Breast epithelium (tissue), 3 donors: ENCODE measurements at regions not wholly inside any gene's neighbourhood (a gene's known extent, or its start where the extent isn't known, plus 50 kb on each side); places are given as distances from the start of the nearest gene placed in this dataset.

ENCODE experiments used
- CTCF ChIP-seq, 3 donors: fragments of 450-650 bp; IDR thresholded peaks; one replicate each; pipeline ENCODE4 v1.5.1; 2016 to 2017; ENCODE audit warnings: antibody characterized with exemption in 3 of 3, mild to moderate bottlenecking in 3 of 3, moderate library complexity in 3 of 3
- POLR2AphosphoS5 ChIP-seq, 3 donors: sonication (generic); formaldehyde crosslinking; IDR thresholded peaks; one replicate each; pipeline ENCODE4 v1.6.1; 2017; ENCODE audit warnings: antibody characterized with exemption in 3 of 3

GRCh38 chr14:66312451-66312850 lies 173.7 kb upstream of the CCDC196 start:
- no peak for TF ChIP-seq CTCF (IDR thresholded peaks at IDR 0.05)
- no peak for TF ChIP-seq POLR2AphosphoS5 (IDR thresholded peaks at IDR 0.05)
